IMR-90 (cell line): ENCODE measurements at regions not wholly inside any gene's neighbourhood (a gene's known extent, or its start where the extent isn't known, plus 50 kb on each side); places are given as distances from the start of the nearest gene placed in this dataset.

Experiments
- CEBPB ChIP-seq: IDR thresholded peaks from 2 replicates; pipeline ENCODE4 v1.6.1; 2012; ENCODE audit warnings: low read depth, low read length, improper control_type of control experiment
- CHD1 ChIP-seq: IDR thresholded peaks from 2 replicates; pipeline ENCODE4 v1.6.1; 2012; ENCODE audit warnings: low read depth, low read length, improper control_type of control experiment
- MAFK ChIP-seq: IDR thresholded peaks from 2 replicates; pipeline ENCODE4 v1.6.1; 2012; ENCODE audit warnings: low read depth, low read length, improper control_type of control experiment
- MXI1 ChIP-seq: IDR thresholded peaks from 2 replicates; pipeline ENCODE4 v1.6.1; 2012; ENCODE audit warnings: low read depth, mild to moderate bottlenecking, low read length, moderate library complexity, borderline replicate concordance
- POLR2A ChIP-seq: IDR thresholded peaks from 2 replicates; pipeline ENCODE4 v1.6.1; 2012; ENCODE audit warnings: mild to moderate bottlenecking, low read depth, low read length
- RAD21 ChIP-seq: IDR thresholded peaks from 2 replicates; pipeline ENCODE4 v1.6.1; 2012; ENCODE audit warnings: low read length, improper control_type of control experiment
- RCOR1 ChIP-seq: IDR thresholded peaks from 2 replicates; pipeline ENCODE4 v1.6.1; 2012; ENCODE audit warnings: mild to moderate bottlenecking, low read length, improper control_type of control experiment; ENCODE audit not compliant: insufficient replicate concordance
- RFX5 ChIP-seq: IDR thresholded peaks from 2 replicates; pipeline ENCODE4 v1.8.0; 2012; ENCODE audit warnings: low read depth, mild to moderate bottlenecking, low read length, moderate library complexity
- TF ChIP-seq, protein P1 (sequence below): conservative IDR thresholded peaks from 2 replicates; pipeline ENCODE4 v1.5.1; 2012; ENCODE audit warnings: mild to moderate bottlenecking, low read depth, low read length, improper control_type of control experiment
- TF ChIP-seq, protein P2 (sequence below): fragments of 150-350 bp; IDR thresholded peaks from 2 replicates; pipeline ENCODE4 v1.6.1; 2017; ENCODE audit warnings: mild to moderate bottlenecking, antibody characterized with exemption, low read length, low read depth

DNA sequence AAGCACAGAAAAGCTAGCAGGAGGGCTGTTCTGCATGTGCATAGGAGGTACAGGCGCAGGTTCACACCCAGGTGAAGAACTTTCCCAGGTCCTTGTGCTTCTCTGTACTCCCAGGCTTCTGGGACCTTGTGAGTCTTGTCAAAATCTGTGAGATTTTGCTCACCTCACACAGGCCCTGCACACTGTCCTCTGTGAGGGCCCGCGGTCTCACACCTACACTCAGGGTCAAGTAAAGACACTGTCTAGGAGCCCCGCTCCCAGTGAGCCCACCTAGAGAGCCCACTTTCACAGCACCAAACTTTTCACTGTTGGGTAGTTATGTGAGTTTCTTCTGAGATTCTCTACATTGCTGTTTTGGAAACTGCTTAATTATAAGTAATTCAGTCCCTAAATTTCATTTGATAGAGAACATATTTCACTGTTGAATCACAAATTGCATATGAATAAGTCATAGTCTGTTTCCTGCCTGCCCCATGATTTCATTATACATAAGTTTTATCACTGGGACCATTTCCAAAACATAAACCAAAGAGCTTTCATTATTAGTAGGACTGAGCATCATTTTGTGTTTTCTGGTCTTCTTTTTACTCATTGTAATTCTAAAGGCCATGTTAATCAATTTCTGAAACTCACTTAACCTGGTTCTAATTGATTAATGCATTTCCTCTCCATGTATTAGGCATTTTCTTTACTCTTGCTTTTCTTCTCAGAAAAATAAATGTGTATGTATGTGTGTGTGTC lies 234.2 kb upstream of the SPOPL start:
- TF ChIP-seq, protein P1, sequence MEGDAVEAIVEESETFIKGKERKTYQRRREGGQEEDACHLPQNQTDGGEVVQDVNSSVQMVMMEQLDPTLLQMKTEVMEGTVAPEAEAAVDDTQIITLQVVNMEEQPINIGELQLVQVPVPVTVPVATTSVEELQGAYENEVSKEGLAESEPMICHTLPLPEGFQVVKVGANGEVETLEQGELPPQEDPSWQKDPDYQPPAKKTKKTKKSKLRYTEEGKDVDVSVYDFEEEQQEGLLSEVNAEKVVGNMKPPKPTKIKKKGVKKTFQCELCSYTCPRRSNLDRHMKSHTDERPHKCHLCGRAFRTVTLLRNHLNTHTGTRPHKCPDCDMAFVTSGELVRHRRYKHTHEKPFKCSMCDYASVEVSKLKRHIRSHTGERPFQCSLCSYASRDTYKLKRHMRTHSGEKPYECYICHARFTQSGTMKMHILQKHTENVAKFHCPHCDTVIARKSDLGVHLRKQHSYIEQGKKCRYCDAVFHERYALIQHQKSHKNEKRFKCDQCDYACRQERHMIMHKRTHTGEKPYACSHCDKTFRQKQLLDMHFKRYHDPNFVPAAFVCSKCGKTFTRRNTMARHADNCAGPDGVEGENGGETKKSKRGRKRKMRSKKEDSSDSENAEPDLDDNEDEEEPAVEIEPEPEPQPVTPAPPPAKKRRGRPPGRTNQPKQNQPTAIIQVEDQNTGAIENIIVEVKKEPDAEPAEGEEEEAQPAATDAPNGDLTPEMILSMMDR: no peak
- TF ChIP-seq POLR2A: no peak
- no peak for TF ChIP-seq RFX5
- no peak for TF ChIP-seq CHD1
- TF ChIP-seq RCOR1: no peak
- TF ChIP-seq, protein P2, sequence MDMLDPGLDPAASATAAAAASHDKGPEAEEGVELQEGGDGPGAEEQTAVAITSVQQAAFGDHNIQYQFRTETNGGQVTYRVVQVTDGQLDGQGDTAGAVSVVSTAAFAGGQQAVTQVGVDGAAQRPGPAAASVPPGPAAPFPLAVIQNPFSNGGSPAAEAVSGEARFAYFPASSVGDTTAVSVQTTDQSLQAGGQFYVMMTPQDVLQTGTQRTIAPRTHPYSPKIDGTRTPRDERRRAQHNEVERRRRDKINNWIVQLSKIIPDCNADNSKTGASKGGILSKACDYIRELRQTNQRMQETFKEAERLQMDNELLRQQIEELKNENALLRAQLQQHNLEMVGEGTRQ: no peak
- TF ChIP-seq RAD21: no peak
- no peak for TF ChIP-seq MXI1
- TF ChIP-seq CEBPB: no peak
- no peak for TF ChIP-seq MAFK
